ENCODE measurements at regions not wholly inside any gene's neighbourhood (a gene's known extent, or its start where the extent isn't known, plus 50 kb on each side); places are given as distances from the start of the nearest gene placed in this dataset.

GRCh38 chr9:129267141-129267540 lies 89.1 kb upstream of the IER5L start:
- Histone ChIP-seq H3K9ac (ENCODE audit: low read depth, low read length) (no peak overlapping the region), H3K27ac (ENCODE audit: low read length) (no peak overlapping the region), H3K4me3 (ENCODE audit: low read length) (no peak overlapping the region), H3K9me3 (ENCODE audit: insufficient read depth, low read depth, low read length) (no peaks in the 10 kb centered on the region), H3K4me1 (ENCODE audit: insufficient read depth, low read length) (no peaks in the 10 kb centered on the region), H3K36me3 (ENCODE audit: insufficient read depth, low read depth, low read length) (no peaks in the 10 kb centered on the region), H3K27me3 (ENCODE audit: insufficient read depth, low read length) (no peaks in the 10 kb centered on the region)

- Histone ChIP-seq H3K9me3 (ENCODE audit: insufficient read depth, low read depth, low read length) (no peaks in the 10 kb centered on the region), H3K4me3 (ENCODE audit: low read length) (no peak overlapping the region), H3K4me1 (ENCODE audit: insufficient read depth, low read length) (no peaks in the 10 kb centered on the region), H3K9ac (ENCODE audit: low read depth, low read length) (no peak overlapping the region), H3K27me3 (ENCODE audit: insufficient read depth, low read length) (no peaks in the 10 kb centered on the region), H3K36me3 (ENCODE audit: insufficient read depth, low read depth, low read length) (no peaks in the 10 kb centered on the region), H3K27ac (ENCODE audit: low read length) (no peak overlapping the region)
These were observed 88.5 kb upstream of the IER5L start for GRCh38 chr9:129266536-129266935.

- H3K27me3 ChIP-seq (ENCODE audit: insufficient read depth, low read length): peaks cover 12% of the 10 kb centered on the region
- H3K4me1 ChIP-seq (ENCODE audit: insufficient read depth, low read length): no peaks in the 10 kb centered on the region
- no peak overlapping the region for H3K27ac ChIP-seq (ENCODE audit: low read length)
- no peaks in the 10 kb centered on the region for H3K36me3 ChIP-seq (ENCODE audit: insufficient read depth, low read depth, low read length)
- H3K9ac ChIP-seq (ENCODE audit: low read depth, low read length): no peak overlapping the region
- H3K4me3 ChIP-seq (ENCODE audit: low read length): no peak overlapping the region
- no peaks in the 10 kb centered on the region for H3K9me3 ChIP-seq (ENCODE audit: insufficient read depth, low read depth, low read length)
These were observed 86.3 kb upstream of the IER5L start for GRCh38 chr9:129264388-129264787.

GRCh38 chr9:129263836-129264235 lies 85.8 kb upstream of the IER5L start:
- Histone ChIP-seq H3K36me3 (ENCODE audit: insufficient read depth, low read depth, low read length) (no peaks in the 10 kb centered on the region), H3K4me1 (ENCODE audit: insufficient read depth, low read length) (no peaks in the 10 kb centered on the region), H3K4me3 (ENCODE audit: low read length) (no peak overlapping the region), H3K27me3 (ENCODE audit: insufficient read depth, low read length) (peaks cover 17% of the 10 kb centered on the region), H3K9ac (ENCODE audit: low read depth, low read length) (no peak overlapping the region), H3K27ac (ENCODE audit: low read length) (no peak overlapping the region), H3K9me3 (ENCODE audit: insufficient read depth, low read depth, low read length) (no peaks in the 10 kb centered on the region)

- Histone ChIP-seq H3K9me3 (ENCODE audit: insufficient read depth, low read depth, low read length) (no peaks in the 10 kb centered on the region), H3K9ac (ENCODE audit: low read depth, low read length) (no peak overlapping the region), H3K36me3 (ENCODE audit: insufficient read depth, low read depth, low read length) (no peaks in the 10 kb centered on the region), H3K27ac (ENCODE audit: low read length) (no peak overlapping the region), H3K4me3 (ENCODE audit: low read length) (no peak overlapping the region), H3K27me3 (ENCODE audit: insufficient read depth, low read length) (peaks cover 31% of the 10 kb centered on the region), H3K4me1 (ENCODE audit: insufficient read depth, low read length) (no peaks in the 10 kb centered on the region)
These were observed 84.2 kb upstream of the IER5L start for GRCh38 chr9:129262261-129262660.

- no peaks in the 10 kb centered on the region for H3K9me3 ChIP-seq (ENCODE audit: insufficient read depth, low read depth, low read length)
These were observed 81.3 kb upstream of the IER5L start for GRCh38 chr9:129259375-129259774.

GRCh38 chr9:129258823-129259301 lies 80.8 kb upstream of the IER5L start:
- Histone ChIP-seq H3K9ac (ENCODE audit: low read depth, low read length) (peak overlapping the region; percentile 41; the same call in 1 of the 2 replicates), H3K27ac (ENCODE audit: low read length) (no peak overlapping the region), H3K27me3 (ENCODE audit: insufficient read depth, low read length) (peaks cover 51% of the 10 kb centered on the region), H3K4me3 (ENCODE audit: low read length) (peak overlapping the region; percentile 50; the same call in 1 of the 2 replicates), H3K4me1 (ENCODE audit: insufficient read depth, low read length) (no peaks in the 10 kb centered on the region), H3K9me3 (ENCODE audit: insufficient read depth, low read depth, low read length) (no peaks in the 10 kb centered on the region), H3K36me3 (ENCODE audit: insufficient read depth, low read depth, low read length) (no peaks in the 10 kb centered on the region)

More at GRCh38 chr9:129259375-129259774, 81.3 kb upstream of the IER5L start:
- peaks cover 51% of the 10 kb centered on the region for H3K27me3 ChIP-seq (ENCODE audit: insufficient read depth, low read length)
- no peak overlapping the region for H3K4me3 ChIP-seq (ENCODE audit: low read length)
- H3K9ac ChIP-seq (ENCODE audit: low read depth, low read length): no peak overlapping the region; the same call in 1 of the 2 replicates
- H3K27ac ChIP-seq (ENCODE audit: low read length): no peak overlapping the region
- no peaks in the 10 kb centered on the region for H3K4me1 ChIP-seq (ENCODE audit: insufficient read depth, low read length)
- H3K36me3 ChIP-seq (ENCODE audit: insufficient read depth, low read depth, low read length): no peaks in the 10 kb centered on the region

- Histone ChIP-seq H3K4me3 (ENCODE audit: low read length) (peak overlapping the region; percentile 50), H3K27ac (ENCODE audit: low read length) (no peak overlapping the region), H3K27me3 (ENCODE audit: insufficient read depth, low read length) (peaks cover 51% of the 10 kb centered on the region), H3K36me3 (ENCODE audit: insufficient read depth, low read depth, low read length) (no peaks in the 10 kb centered on the region), H3K4me1 (ENCODE audit: insufficient read depth, low read length) (no peaks in the 10 kb centered on the region), H3K9ac (ENCODE audit: low read depth, low read length) (peak overlapping the region; percentile 41; the same call in 1 of the 2 replicates), H3K9me3 (ENCODE audit: insufficient read depth, low read depth, low read length) (no peaks in the 10 kb centered on the region)
These were observed 80.2 kb upstream of the IER5L start for GRCh38 chr9:129258124-129258822.

GRCh38 chr9:129256959-129257713 lies 79.1 kb upstream of the IER5L start:
- H3K4me1 ChIP-seq (ENCODE audit: insufficient read depth, low read length): no peaks in the 10 kb centered on the region
- no peak overlapping the region for H3K9ac ChIP-seq (ENCODE audit: low read depth, low read length)
- no peaks in the 10 kb centered on the region for H3K9me3 ChIP-seq (ENCODE audit: insufficient read depth, low read depth, low read length)
- no peak overlapping the region for H3K27ac ChIP-seq (ENCODE audit: low read length)
- peaks cover 51% of the 10 kb centered on the region for H3K27me3 ChIP-seq (ENCODE audit: insufficient read depth, low read length)
- H3K4me3 ChIP-seq (ENCODE audit: low read length): no peak overlapping the region
- H3K36me3 ChIP-seq (ENCODE audit: insufficient read depth, low read depth, low read length): no peaks in the 10 kb centered on the region

GRCh38 chr9:129254566-129255287 lies 76.7 kb upstream of the IER5L start:
- no peak overlapping the region for H3K4me3 ChIP-seq (ENCODE audit: low read length)
- H3K27ac ChIP-seq (ENCODE audit: low read length): no peak overlapping the region
- no peak overlapping the region for H3K9ac ChIP-seq (ENCODE audit: low read depth, low read length)
- peaks cover 42% of the 10 kb centered on the region for H3K27me3 ChIP-seq (ENCODE audit: insufficient read depth, low read length)
- H3K4me1 ChIP-seq (ENCODE audit: insufficient read depth, low read length): no peaks in the 10 kb centered on the region
- no peaks in the 10 kb centered on the region for H3K36me3 ChIP-seq (ENCODE audit: insufficient read depth, low read depth, low read length)
- no peaks in the 10 kb centered on the region for H3K9me3 ChIP-seq (ENCODE audit: insufficient read depth, low read depth, low read length)

GRCh38 chr9:129253803-129254381 lies 75.8 kb upstream of the IER5L start:
- H3K9me3 ChIP-seq (ENCODE audit: insufficient read depth, low read depth, low read length): no peaks in the 10 kb centered on the region
- H3K4me3 ChIP-seq (ENCODE audit: low read length): no peak overlapping the region
- H3K9ac ChIP-seq (ENCODE audit: low read depth, low read length): no peak overlapping the region
- H3K27me3 ChIP-seq (ENCODE audit: insufficient read depth, low read length): peaks cover 34% of the 10 kb centered on the region
- no peak overlapping the region for H3K27ac ChIP-seq (ENCODE audit: low read length)
- H3K4me1 ChIP-seq (ENCODE audit: insufficient read depth, low read length): no peaks in the 10 kb centered on the region
- H3K36me3 ChIP-seq (ENCODE audit: insufficient read depth, low read depth, low read length): no peaks in the 10 kb centered on the region
